ENCODE measurements at regions not wholly inside any gene's neighbourhood (a gene's known extent, or its start where the extent isn't known, plus 50 kb on each side); places are given as distances from the start of the nearest gene placed in this dataset.
A peak's percentile ranks its signal among the peaks of the same experiment; 100 is the strongest.

DNA sequence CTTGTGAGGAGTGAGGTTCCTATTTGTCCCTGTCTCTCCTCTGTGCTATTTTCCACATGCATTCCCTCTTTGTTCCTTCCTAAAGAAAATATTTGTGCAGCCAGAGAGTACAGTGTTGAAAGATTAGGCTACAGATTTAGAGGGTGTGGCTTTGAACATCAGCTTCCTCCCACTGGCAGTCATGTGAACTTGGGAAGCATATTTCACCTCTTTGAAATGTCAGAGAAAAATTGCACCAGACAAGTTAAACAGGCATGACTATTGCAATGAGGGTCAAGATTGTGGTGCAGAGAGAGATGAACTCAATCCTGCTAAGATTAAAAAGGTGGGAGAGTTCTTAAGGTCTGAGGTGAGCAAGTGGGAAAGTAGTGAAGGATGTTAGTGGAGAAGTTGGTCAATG is 641.0 kb downstream of the DNAH5 start:
- peaks cover 0 to 22% (median 7%) of the 10 kb centered on the region in 3 donors for H3K9me3 Mint-ChIP-seq
- no peak overlapping the region for H3K27ac Mint-ChIP-seq
- no peak overlapping the region for H3K4me3 Mint-ChIP-seq
- no peaks in the 10 kb centered on the region for H3K27me3 Mint-ChIP-seq
- H3K36me3 Mint-ChIP-seq: no peaks in the 10 kb centered on the region
- H3K4me1 Mint-ChIP-seq: peaks cover 0 to 1% (median 0%) of the 10 kb centered on the region in 3 donors

GRCh38 chr5:13278811-13279210 is 665.7 kb downstream of the DNAH5 start:
- Mint-ChIP-seq H3K4me1 (no peaks in the 10 kb centered on the region), H3K27ac (no peak overlapping the region), H3K27me3 (no peaks in the 10 kb centered on the region), H3K4me3 (no peak overlapping the region), H3K36me3 (no peaks in the 10 kb centered on the region), H3K9me3 (peaks cover 2 to 23% (median 5%) of the 10 kb centered on the region in 3 donors)

GRCh38 chr5:13278148-13278547 is 666.3 kb downstream of the DNAH5 start:
- Mint-ChIP-seq H3K9me3 (peaks cover 2 to 23% (median 5%) of the 10 kb centered on the region in 3 donors), H3K27me3 (no peaks in the 10 kb centered on the region), H3K4me3 (no peak overlapping the region), H3K27ac (no peak overlapping the region), H3K36me3 (no peaks in the 10 kb centered on the region), H3K4me1 (no peaks in the 10 kb centered on the region)

DNA sequence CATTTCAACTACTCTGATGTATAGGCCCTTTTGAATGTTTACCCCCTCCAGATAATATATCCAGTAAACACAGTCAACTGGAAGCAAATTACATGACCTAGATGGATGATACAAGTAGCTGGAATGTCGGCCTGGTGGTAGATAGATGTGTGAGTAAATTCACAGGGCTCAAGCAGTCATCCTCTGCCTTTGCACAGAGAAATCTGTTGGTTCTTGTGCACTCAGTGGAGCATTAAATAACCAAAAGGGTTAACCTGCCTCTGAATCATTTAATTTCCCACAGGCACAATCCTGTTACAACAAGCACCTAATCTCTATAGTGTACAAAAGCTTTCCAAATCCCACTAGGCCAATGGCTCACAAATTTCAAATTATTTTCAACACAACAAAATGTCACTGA is 668.3 kb downstream of the DNAH5 start:
- no peaks in the 10 kb centered on the region for H3K4me1 Mint-ChIP-seq
- H3K9me3 Mint-ChIP-seq: peaks cover 2 to 19% (median 5%) of the 10 kb centered on the region in 3 donors
- no peak overlapping the region for H3K27ac Mint-ChIP-seq
- no peak overlapping the region for H3K4me3 Mint-ChIP-seq
- no peaks in the 10 kb centered on the region for H3K27me3 Mint-ChIP-seq
- no peaks in the 10 kb centered on the region for H3K36me3 Mint-ChIP-seq

GRCh38 chr5:13263701-13264100 is 680.8 kb downstream of the DNAH5 start:
- no peaks in the 10 kb centered on the region for H3K4me1 Mint-ChIP-seq
- no peak overlapping the region for H3K27ac Mint-ChIP-seq
- no peak overlapping the region for H3K4me3 Mint-ChIP-seq
- H3K36me3 Mint-ChIP-seq: no peaks in the 10 kb centered on the region
- no peaks in the 10 kb centered on the region for H3K27me3 Mint-ChIP-seq
- H3K9me3 Mint-ChIP-seq: peaks cover 0 to 7% (median 0%) of the 10 kb centered on the region in 3 donors

GRCh38 chr5:13253111-13253510 is 691.4 kb downstream of the DNAH5 start:
- Mint-ChIP-seq H3K4me3 (no peak overlapping the region), H3K9me3 (peaks cover 0 to 9% (median 2%) of the 10 kb centered on the region in 3 donors), H3K4me1 (no peaks in the 10 kb centered on the region)

GRCh38 chr5:13252699-13253098 is 691.8 kb downstream of the DNAH5 start:
- Mint-ChIP-seq H3K27ac (no peak overlapping the region), H3K4me1 (no peaks in the 10 kb centered on the region), H3K9me3 (peaks cover 0 to 9% (median 2%) of the 10 kb centered on the region in 3 donors), H3K36me3 (no peaks in the 10 kb centered on the region), H3K4me3 (no peak overlapping the region), H3K27me3 (no peaks in the 10 kb centered on the region)

More at GRCh38 chr5:13253111-13253510, 691.4 kb downstream of the DNAH5 start:
- H3K27ac Mint-ChIP-seq: no peak overlapping the region
- H3K36me3 Mint-ChIP-seq: no peaks in the 10 kb centered on the region
- H3K27me3 Mint-ChIP-seq: no peaks in the 10 kb centered on the region

GRCh38 chr5:13251623-13252376 is 692.7 kb downstream of the DNAH5 start:
- Mint-ChIP-seq H3K9me3 (peaks cover 0 to 9% (median 3%) of the 10 kb centered on the region in 3 donors), H3K36me3 (no peaks in the 10 kb centered on the region), H3K4me3 (no peak overlapping the region), H3K27me3 (no peaks in the 10 kb centered on the region), H3K27ac (no peak overlapping the region), H3K4me1 (no peaks in the 10 kb centered on the region)

DNA sequence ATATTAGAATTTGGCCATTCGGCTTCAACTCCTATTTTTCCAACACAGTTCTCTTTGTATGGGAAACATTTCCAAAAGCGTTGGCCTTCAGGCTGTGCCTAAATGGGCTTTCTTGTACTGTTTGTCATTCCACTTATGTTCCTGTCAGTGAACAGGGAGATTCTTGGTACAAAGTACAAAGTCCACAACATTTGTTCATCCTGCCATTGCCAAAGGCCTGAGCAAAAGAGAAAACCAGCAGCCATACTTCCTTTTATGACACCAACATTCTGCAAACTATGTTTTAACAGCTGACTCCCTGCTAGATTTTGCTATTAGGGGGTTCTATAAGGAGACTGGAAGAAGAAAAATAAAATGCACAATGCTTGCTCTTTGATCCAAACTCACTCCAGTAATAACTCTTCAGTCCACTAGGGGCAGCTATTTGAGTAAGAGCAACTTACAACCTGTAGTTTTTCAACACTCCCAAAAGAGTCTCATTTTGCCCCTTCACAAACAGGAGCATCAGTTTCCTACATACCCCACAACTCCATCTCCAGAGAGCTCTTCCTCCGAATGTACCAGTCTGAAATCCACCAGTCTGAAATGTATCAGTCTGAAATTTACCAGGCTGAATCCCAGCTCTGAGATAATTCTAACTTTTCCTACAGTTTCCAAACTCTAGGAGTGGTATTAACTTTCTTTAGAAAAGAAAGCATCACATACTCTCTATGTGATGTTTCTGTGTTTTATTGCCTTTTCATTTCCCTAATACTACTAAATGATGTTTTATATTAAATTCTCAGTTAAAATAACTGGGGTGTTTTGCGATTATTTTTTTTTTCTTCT is 693.8 kb downstream of the DNAH5 start:
- peaks cover 0 to 9% (median 4%) of the 10 kb centered on the region in 3 donors for H3K9me3 Mint-ChIP-seq
- no peaks in the 10 kb centered on the region for H3K36me3 Mint-ChIP-seq
- H3K27ac Mint-ChIP-seq: no peak overlapping the region
- H3K4me1 Mint-ChIP-seq: no peaks in the 10 kb centered on the region
- H3K27me3 Mint-ChIP-seq: no peaks in the 10 kb centered on the region
- peak overlapping the region in 1 of 4 donors; percentile 21 for H3K4me3 Mint-ChIP-seq

- H3K4me3 Mint-ChIP-seq: no peak overlapping the region
- no peaks in the 10 kb centered on the region for H3K36me3 Mint-ChIP-seq
- H3K27ac Mint-ChIP-seq: no peak overlapping the region
- H3K9me3 Mint-ChIP-seq: peaks cover 2 to 7% (median 4%) of the 10 kb centered on the region in 3 donors
- no peaks in the 10 kb centered on the region for H3K27me3 Mint-ChIP-seq
- no peaks in the 10 kb centered on the region for H3K4me1 Mint-ChIP-seq
Measured at GRCh38 chr5:13249854-13250253, 694.6 kb downstream of the DNAH5 start.

GRCh38 chr5:13248253-13248652 is 696.2 kb downstream of the DNAH5 start:
- peaks cover 2 to 4% (median 4%) of the 10 kb centered on the region in 3 donors for H3K9me3 Mint-ChIP-seq
- no peak overlapping the region for H3K27ac Mint-ChIP-seq
- H3K36me3 Mint-ChIP-seq: no peaks in the 10 kb centered on the region
- no peak overlapping the region for H3K4me3 Mint-ChIP-seq
- no peaks in the 10 kb centered on the region for H3K4me1 Mint-ChIP-seq
- no peaks in the 10 kb centered on the region for H3K27me3 Mint-ChIP-seq

DNA sequence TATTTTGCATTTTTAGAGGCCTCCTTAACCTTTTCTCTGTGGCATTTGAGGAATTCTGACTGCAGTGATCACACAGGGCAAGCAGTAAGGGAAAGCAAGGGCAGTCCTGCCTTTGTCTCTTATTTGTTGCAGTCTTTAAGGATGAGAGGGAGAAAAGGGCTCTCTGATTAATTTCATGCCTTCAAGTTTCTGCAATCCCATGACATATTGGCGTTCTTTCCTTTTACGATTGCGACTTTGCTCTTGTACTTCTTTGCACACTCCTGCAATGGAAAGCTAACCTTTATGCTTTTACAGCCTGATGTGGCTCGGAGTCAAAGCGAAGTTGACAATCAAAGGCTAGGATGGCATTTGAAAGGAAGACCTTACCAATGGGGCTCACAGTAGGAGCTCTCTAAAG is 698.4 kb downstream of the DNAH5 start:
- Mint-ChIP-seq H3K27ac (no peak overlapping the region), H3K4me3 (no peak overlapping the region), H3K27me3 (no peaks in the 10 kb centered on the region), H3K36me3 (no peaks in the 10 kb centered on the region), H3K4me1 (no peaks in the 10 kb centered on the region), H3K9me3 (peaks cover 0 to 2% (median 2%) of the 10 kb centered on the region in 3 donors)

DNA sequence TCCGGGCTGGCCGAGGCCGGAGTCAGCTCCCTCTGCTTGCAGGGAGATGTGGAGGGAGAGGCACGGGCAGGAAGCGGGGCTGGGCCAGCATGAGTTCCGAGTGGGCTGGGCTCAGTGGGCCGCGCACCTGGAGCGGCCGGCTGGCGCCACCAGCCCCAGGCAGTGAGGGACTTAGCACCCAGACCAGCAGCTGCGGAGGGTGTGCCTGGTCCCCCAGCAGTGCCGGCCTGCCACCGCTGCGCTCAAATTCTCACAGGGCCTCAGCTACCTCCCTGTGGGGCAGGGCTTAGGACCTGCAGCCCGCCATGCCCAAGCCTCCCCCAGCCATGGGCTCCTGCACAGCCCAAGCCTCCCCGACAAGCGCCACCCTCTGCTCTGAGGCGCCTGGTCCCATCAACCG is 700.3 kb downstream of the DNAH5 start:
- Mint-ChIP-seq H3K9me3 (peaks cover 0 to 2% (median 2%) of the 10 kb centered on the region in 3 donors), H3K27me3 (no peaks in the 10 kb centered on the region), H3K36me3 (no peaks in the 10 kb centered on the region), H3K27ac (no peak overlapping the region), H3K4me3 (no peak overlapping the region), H3K4me1 (no peaks in the 10 kb centered on the region)

- Mint-ChIP-seq H3K27me3 (no peaks in the 10 kb centered on the region), H3K4me3 (no peak overlapping the region), H3K9me3 (peaks cover 0 to 9% (median 2%) of the 10 kb centered on the region in 3 donors), H3K36me3 (no peaks in the 10 kb centered on the region), H3K4me1 (no peaks in the 10 kb centered on the region), H3K27ac (no peak overlapping the region)
Measured at GRCh38 chr5:13227513-13227912, 717.0 kb downstream of the DNAH5 start.

DNA sequence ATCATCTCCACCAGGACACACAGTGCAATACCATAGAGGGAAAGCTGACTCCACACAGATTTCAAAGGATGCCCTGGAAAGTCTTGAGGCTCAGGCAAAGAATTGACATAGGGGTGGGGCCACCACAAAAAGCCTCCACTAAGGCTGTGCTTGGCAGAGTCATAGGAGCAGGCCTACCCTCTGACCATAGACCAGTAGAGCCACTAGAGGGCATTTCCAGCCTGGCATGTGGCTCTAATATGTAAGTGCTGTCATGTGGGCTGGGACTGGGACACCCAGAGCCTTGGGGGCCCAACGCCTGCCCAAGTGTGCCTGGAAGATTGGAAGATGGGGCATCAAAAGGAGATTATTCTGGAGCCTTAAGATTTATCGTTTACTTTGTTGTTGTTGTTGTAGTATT is 726.0 kb downstream of the DNAH5 start:
- Mint-ChIP-seq H3K36me3 (no peaks in the 10 kb centered on the region), H3K27me3 (no peaks in the 10 kb centered on the region), H3K4me1 (no peaks in the 10 kb centered on the region), H3K9me3 (peaks cover 0 to 2% (median under 1%) of the 10 kb centered on the region in 3 donors), H3K27ac (no peak overlapping the region), H3K4me3 (no peak overlapping the region)

All from IgD-negative memory B cell (primary cell).